ENCODE measurements at regions not wholly inside any gene's neighbourhood (a gene's known extent, or its start where the extent isn't known, plus 50 kb on each side); places are given as distances from the start of the nearest gene placed in this dataset.

GRCh38 chr3:181892848-181893247 lies 181.1 kb downstream of the SOX2 start:
- TF ChIP-seq EZH2 (IDR thresholded peaks at IDR 0.05; ENCODE audit: insufficient read depth, poor library complexity, severe bottlenecking) (no peak), EZH2phosphoT487 (IDR thresholded peaks at IDR 0.05; ENCODE audit: insufficient read depth, low read depth) (no peak)

All from GM23248 (cell line).